Activated gamma-delta T cell treated with anti-CD3 and anti-CD28 coated beads, Interleukin-2, amount 50 U/mL, for 16 hours (primary cell): ENCODE measurements at regions not wholly inside any gene's neighbourhood (a gene's known extent, or its start where the extent isn't known, plus 50 kb on each side); places are given as distances from the start of the nearest gene placed in this dataset.

Experiments
- DNase-seq: peaks from one replicate; pipeline ENCODE4 v3.0.0-alpha.2; 2020; ENCODE audit warnings: low read depth

- no peak for DNase-seq
Observed at GRCh38 chrX:155682834-155683233, 70.1 kb upstream of the TMLHE start.

GRCh38 chrX:155679715-155680114, 67.0 kb upstream of the TMLHE start:
- DNase-seq = no peak

- no peak for DNase-seq
Observed at GRCh38 chrX:155673338-155673737, 60.6 kb upstream of the TMLHE start.

GRCh38 chrX:155666741-155667140, 54.0 kb upstream of the TMLHE start:
- no peak for DNase-seq
